Nephron (organoid): ENCODE measurements at regions not wholly inside any gene's neighbourhood (a gene's known extent, or its start where the extent isn't known, plus 50 kb on each side); places are given as distances from the start of the nearest gene placed in this dataset.

Experiments used
- H3K27ac Mint-ChIP-seq, 3 experiments: 2 replicates each; pipeline ENCODE4 v1.8.0; 2020; ENCODE audit warnings: mixed read lengths in 3 of 3, mild to moderate bottlenecking in 2 of 3, moderate library complexity in 1 of 3
- H3K27me3 Mint-ChIP-seq: 2 replicates; pipeline ENCODE4 v1.8.0; 2021; ENCODE audit warnings: low read depth, mild to moderate bottlenecking, moderate library complexity, mixed read lengths
- H3K36me3 Mint-ChIP-seq: 2 replicates; pipeline ENCODE4 v1.8.0; 2020; ENCODE audit warnings: low read depth, mixed read lengths
- H3K4me1 Mint-ChIP-seq: 2 replicates; pipeline ENCODE4 v1.8.0; 2020; ENCODE audit warnings: mixed read lengths
- H3K4me3 Mint-ChIP-seq, 3 experiments: 2 replicates each; pipeline ENCODE4 v1.8.0; 2020; ENCODE audit warnings: mild to moderate bottlenecking in 3 of 3, mixed read lengths in 3 of 3, moderate library complexity in 2 of 3
- H3K9me3 Mint-ChIP-seq: 2 replicates; pipeline ENCODE4 v1.8.0; 2020; ENCODE audit warnings: mixed read lengths
- TF ChIP-seq, protein P1 (sequence below), 3 experiments: fragments of 200-600 bp; sonication (generic); IDR thresholded peaks; one replicate each; pipeline ENCODE4 v1.5.0; 2021; ENCODE audit warnings: antibody characterized with exemption in 3 of 3; ENCODE audit not compliant: unreplicated experiment in 3 of 3

DNA sequence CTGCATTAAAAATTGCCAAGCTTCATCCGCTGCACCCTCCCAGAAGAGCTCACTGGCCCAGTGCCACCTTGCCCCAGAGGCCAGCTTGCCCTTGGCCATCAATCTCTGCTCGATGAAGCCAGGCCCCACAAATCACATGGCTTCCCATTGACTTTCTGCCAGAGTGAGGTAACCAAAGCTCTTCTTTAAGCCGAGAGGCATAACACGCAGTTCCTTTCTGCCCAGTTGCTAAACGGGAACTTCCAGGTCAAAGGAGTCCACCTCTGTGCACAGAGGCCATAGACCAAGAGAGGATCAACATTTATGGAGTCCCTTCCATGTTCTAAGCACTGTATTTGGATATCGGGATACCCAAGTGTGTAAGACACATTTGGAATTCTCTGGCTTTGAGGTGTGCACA is 208.8 kb downstream of the KIF4B start:
- no peak overlapping the region for H3K4me3 Mint-ChIP-seq
- peaks cover 5% of the 10 kb centered on the region for H3K4me1 Mint-ChIP-seq
- TF ChIP-seq, protein P1, sequence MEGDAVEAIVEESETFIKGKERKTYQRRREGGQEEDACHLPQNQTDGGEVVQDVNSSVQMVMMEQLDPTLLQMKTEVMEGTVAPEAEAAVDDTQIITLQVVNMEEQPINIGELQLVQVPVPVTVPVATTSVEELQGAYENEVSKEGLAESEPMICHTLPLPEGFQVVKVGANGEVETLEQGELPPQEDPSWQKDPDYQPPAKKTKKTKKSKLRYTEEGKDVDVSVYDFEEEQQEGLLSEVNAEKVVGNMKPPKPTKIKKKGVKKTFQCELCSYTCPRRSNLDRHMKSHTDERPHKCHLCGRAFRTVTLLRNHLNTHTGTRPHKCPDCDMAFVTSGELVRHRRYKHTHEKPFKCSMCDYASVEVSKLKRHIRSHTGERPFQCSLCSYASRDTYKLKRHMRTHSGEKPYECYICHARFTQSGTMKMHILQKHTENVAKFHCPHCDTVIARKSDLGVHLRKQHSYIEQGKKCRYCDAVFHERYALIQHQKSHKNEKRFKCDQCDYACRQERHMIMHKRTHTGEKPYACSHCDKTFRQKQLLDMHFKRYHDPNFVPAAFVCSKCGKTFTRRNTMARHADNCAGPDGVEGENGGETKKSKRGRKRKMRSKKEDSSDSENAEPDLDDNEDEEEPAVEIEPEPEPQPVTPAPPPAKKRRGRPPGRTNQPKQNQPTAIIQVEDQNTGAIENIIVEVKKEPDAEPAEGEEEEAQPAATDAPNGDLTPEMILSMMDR (IDR thresholded peaks at IDR 0.05; ENCODE audit: unreplicated experiment in 3 of 3) = no peak
- no peaks in the 10 kb centered on the region for H3K27me3 Mint-ChIP-seq
- H3K9me3 Mint-ChIP-seq = peaks cover 11% of the 10 kb centered on the region
- H3K36me3 Mint-ChIP-seq = no peaks in the 10 kb centered on the region
- no peak overlapping the region for H3K27ac Mint-ChIP-seq

DNA sequence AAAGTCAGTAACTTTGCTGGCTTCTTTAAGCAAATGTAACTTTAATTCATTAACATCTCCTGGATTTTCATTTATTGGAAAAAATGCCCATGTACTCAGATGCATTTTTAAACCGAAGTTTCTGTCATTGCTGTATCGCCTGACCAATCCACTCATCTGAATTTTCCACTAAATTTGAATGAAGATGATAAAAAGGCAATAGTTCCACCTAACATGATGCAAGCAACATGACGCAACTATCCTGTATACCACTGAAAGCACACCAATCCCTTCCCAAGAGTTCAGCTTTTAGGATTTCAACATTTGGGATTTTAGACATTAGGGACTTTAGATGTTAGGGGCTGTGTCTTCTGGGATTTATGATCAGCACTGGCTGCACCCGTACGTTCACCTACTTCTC is 215.6 kb downstream of the KIF4B start:
- H3K27me3 Mint-ChIP-seq = no peaks in the 10 kb centered on the region
- H3K4me1 Mint-ChIP-seq = no peaks in the 10 kb centered on the region
- TF ChIP-seq, protein P1 (IDR thresholded peaks at IDR 0.05; ENCODE audit: unreplicated experiment in 3 of 3) = no peak
- H3K27ac Mint-ChIP-seq = no peak overlapping the region
- no peak overlapping the region for H3K4me3 Mint-ChIP-seq
- peaks cover 9% of the 10 kb centered on the region for H3K9me3 Mint-ChIP-seq
- H3K36me3 Mint-ChIP-seq = no peaks in the 10 kb centered on the region

DNA sequence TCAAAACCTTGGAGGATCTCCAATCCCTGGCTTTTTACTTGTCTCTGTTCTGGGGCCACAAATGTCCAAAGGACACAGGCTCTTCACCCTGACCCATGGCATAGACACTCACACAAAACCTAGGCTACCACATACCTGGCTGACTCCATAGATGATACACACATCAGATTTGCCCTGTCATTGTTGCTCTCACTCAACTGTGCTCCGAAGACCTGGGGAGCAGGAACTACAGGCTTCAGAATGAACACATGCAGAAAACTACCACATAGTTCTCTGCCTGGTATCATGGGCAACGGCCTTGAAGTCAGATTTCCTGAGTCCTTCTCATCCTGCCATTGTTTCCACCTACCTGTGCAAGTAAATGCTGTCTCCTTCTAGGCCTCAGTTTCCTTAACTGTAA is 226.2 kb downstream of the KIF4B start:
- no peaks in the 10 kb centered on the region for H3K36me3 Mint-ChIP-seq
- peaks cover 4% of the 10 kb centered on the region for H3K27me3 Mint-ChIP-seq
- H3K4me1 Mint-ChIP-seq = no peaks in the 10 kb centered on the region
- H3K27ac Mint-ChIP-seq = no peak overlapping the region
- TF ChIP-seq, protein P1 (IDR thresholded peaks at IDR 0.05; ENCODE audit: unreplicated experiment in 3 of 3) = no peak
- H3K9me3 Mint-ChIP-seq = peaks cover 25% of the 10 kb centered on the region
- no peak overlapping the region for H3K4me3 Mint-ChIP-seq

DNA sequence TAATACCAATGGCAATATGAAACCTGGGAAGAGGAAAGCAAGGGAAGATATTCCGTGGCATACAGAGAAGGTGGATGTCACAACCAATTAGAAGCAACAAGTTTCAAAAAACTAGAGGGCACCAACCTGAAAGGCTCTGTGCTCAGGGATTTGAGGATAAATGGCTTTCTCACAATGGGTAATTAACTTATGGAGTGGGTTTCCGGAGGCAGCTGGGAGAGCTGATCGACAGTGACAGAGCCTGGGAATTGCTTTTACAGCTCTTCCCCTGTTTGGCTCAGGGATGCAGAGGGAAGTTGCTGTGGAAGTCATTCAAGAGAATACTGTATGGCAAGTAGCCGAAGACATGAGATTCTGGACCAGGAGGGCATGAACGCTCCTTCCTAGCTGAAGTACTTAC is 237.0 kb downstream of the KIF4B start:
- TF ChIP-seq, protein P1 (IDR thresholded peaks at IDR 0.05; ENCODE audit: unreplicated experiment in 3 of 3) = no peak
- Mint-ChIP-seq H3K9me3 (peaks cover 3% of the 10 kb centered on the region), H3K4me3 (no peak overlapping the region), H3K4me1 (no peaks in the 10 kb centered on the region), H3K27ac (no peak overlapping the region), H3K36me3 (no peaks in the 10 kb centered on the region), H3K27me3 (no peaks in the 10 kb centered on the region)

DNA sequence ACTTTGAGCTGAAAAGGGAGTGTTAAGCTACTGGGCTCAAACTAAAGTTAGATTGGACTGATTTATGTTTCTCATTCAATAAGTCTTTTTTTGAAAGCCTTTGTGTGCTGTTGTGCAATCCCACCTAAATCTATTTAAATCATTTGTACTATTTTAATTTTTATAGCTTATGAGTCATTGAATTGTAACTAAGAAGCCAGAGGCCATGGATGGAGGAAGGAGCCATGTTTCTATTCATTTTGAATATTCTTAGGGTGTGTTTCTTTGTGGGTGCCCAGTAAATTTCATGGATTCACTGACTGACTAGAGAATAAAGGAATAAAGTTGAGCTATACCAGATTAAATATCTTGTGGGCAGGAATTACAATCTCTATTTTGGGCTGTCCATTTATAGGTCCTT is 238.5 kb downstream of the KIF4B start:
- TF ChIP-seq, protein P1 (IDR thresholded peaks at IDR 0.05; ENCODE audit: unreplicated experiment in 3 of 3) = no peak
- Mint-ChIP-seq H3K4me1 (no peaks in the 10 kb centered on the region), H3K27me3 (no peaks in the 10 kb centered on the region), H3K36me3 (no peaks in the 10 kb centered on the region), H3K9me3 (no peaks in the 10 kb centered on the region), H3K27ac (no peak overlapping the region), H3K4me3 (no peak overlapping the region)

DNA sequence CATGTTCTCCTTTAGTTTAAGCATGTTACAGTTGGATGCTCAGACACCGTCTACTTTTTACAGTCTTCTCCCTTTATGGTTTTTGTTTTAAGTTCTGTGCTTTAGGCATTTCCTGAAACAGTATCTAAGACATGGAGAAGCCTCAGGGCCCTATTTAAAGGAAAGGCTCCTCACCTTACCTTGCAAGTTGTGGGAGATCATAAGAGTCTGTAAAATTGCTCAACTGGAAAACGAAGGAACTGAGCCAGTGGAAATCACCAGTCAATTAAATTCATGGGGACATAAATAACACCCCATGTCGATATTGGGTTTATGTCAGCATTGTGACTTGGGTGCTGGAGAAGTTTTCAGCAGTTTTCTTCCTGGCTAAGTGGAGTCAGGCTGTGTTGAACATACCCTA is 239.2 kb downstream of the KIF4B start:
- H3K36me3 Mint-ChIP-seq = no peaks in the 10 kb centered on the region
- no peak overlapping the region for H3K27ac Mint-ChIP-seq
- no peaks in the 10 kb centered on the region for H3K9me3 Mint-ChIP-seq
- H3K27me3 Mint-ChIP-seq = peaks cover 2% of the 10 kb centered on the region
- TF ChIP-seq, protein P1 (IDR thresholded peaks at IDR 0.05; ENCODE audit: unreplicated experiment in 3 of 3) = no peak
- H3K4me3 Mint-ChIP-seq = no peak overlapping the region
- no peaks in the 10 kb centered on the region for H3K4me1 Mint-ChIP-seq
